Effector memory CD4-positive, alpha-beta T cell (primary cell): ENCODE measurements at regions not wholly inside any gene's neighbourhood (a gene's known extent, or its start where the extent isn't known, plus 50 kb on each side); places are given as distances from the start of the nearest gene placed in this dataset.
"Not testable (repeated sequence)": the region's sequence is repeated elsewhere in the genome, so short reads cannot be mapped to it uniquely, and the experiment has no call there.

Source experiments
- DNase-seq, 3 donors: peaks; one replicate each; pipeline ENCODE4 v3.0.0-alpha.2; 2020
- H3K27ac ChIP-seq: 2 replicates; pipeline ENCODE4 v1.7.0; 2013; ENCODE audit warnings: mild to moderate bottlenecking, low read length, moderate library complexity; ENCODE audit not compliant: insufficient read depth, poor library complexity, severe bottlenecking
- H3K27me3 ChIP-seq: replicated peaks from 2 replicates; pipeline ENCODE4 v1.7.0; 2013; ENCODE audit warnings: mild to moderate bottlenecking, low read length; ENCODE audit not compliant: insufficient read depth, control insufficient read depth, poor library complexity, severe bottlenecking
- H3K36me3 ChIP-seq: 2 replicates; pipeline ENCODE4 v1.7.0; 2013; ENCODE audit warnings: mild to moderate bottlenecking, low read length, moderate library complexity; ENCODE audit not compliant: control insufficient read depth, insufficient read depth
- H3K4me1 ChIP-seq: 2 replicates; pipeline ENCODE4 v1.7.0; 2013; ENCODE audit warnings: low read length, mild to moderate bottlenecking; ENCODE audit not compliant: control insufficient read depth, insufficient read depth, poor library complexity, severe bottlenecking
- H3K4me3 ChIP-seq: 2 replicates; pipeline ENCODE4 v1.7.0; 2013; ENCODE audit warnings: low read length, low read depth, mild to moderate bottlenecking; ENCODE audit not compliant: insufficient read depth, poor library complexity, severe bottlenecking
- H3K9me3 ChIP-seq: 2 replicates; pipeline ENCODE4 v1.7.0; 2013; ENCODE audit warnings: mild to moderate bottlenecking, low read length, moderate library complexity; ENCODE audit not compliant: control insufficient read depth

GRCh38 chr10:11403646-11404045, 207.8 kb downstream of the USP6NL start:
- not testable (repeated sequence) for H3K9me3 ChIP-seq, H3K4me3 ChIP-seq, DNase-seq, H3K27me3 ChIP-seq, H3K36me3 ChIP-seq
- peak overlapping the region; percentile 46 for H3K27ac ChIP-seq
- H3K4me1 ChIP-seq, result peaks cover 33% of the 10 kb centered on the region

GRCh38 chr10:11403116-11403515, 208.3 kb downstream of the USP6NL start:
- H3K27ac ChIP-seq, result peak overlapping the region; percentile 46

GRCh38 chr10:11402392-11402791, 209.1 kb downstream of the USP6NL start:
- H3K4me3 ChIP-seq, result no peak overlapping the region
- no peak for DNase-seq
- no peaks in the 10 kb centered on the region for H3K27me3 ChIP-seq
- H3K27ac ChIP-seq, result peak overlapping the region; percentile 46
- H3K36me3 ChIP-seq, result no peaks in the 10 kb centered on the region
- H3K4me1 ChIP-seq, result peaks cover 20% of the 10 kb centered on the region
- no peaks in the 10 kb centered on the region for H3K9me3 ChIP-seq

More at GRCh38 chr10:11403116-11403515, 208.3 kb downstream of the USP6NL start:
- no peaks in the 10 kb centered on the region for H3K9me3 ChIP-seq
- peak; percentile 39 to 56 (median 48) for DNase-seq
- H3K36me3 ChIP-seq, result no peaks in the 10 kb centered on the region
- no peak overlapping the region for H3K4me3 ChIP-seq
- peaks cover 27% of the 10 kb centered on the region for H3K4me1 ChIP-seq
- H3K27me3 ChIP-seq, result no peaks in the 10 kb centered on the region

GRCh38 chr10:11401264-11402235, 209.9 kb downstream of the USP6NL start:
- DNase-seq, result no peak

GRCh38 chr10:11397980-11398580, 213.4 kb downstream of the USP6NL start:
- no peaks in the 10 kb centered on the region for H3K36me3 ChIP-seq
- H3K27ac ChIP-seq, result no peak overlapping the region
- no peak for DNase-seq
- H3K27me3 ChIP-seq, result no peaks in the 10 kb centered on the region
- H3K4me1 ChIP-seq, result peaks cover 19% of the 10 kb centered on the region
- no peaks in the 10 kb centered on the region for H3K9me3 ChIP-seq
- H3K4me3 ChIP-seq, result no peak overlapping the region

More at GRCh38 chr10:11401264-11402235, 209.9 kb downstream of the USP6NL start:
- Histone ChIP-seq H3K36me3 (no peaks in the 10 kb centered on the region), H3K4me1 (peaks cover 19% of the 10 kb centered on the region), H3K4me3 (no peak overlapping the region), H3K27me3 (no peaks in the 10 kb centered on the region), H3K27ac (peak overlapping the region; percentile 30), H3K9me3 (no peaks in the 10 kb centered on the region)

GRCh38 chr10:11397077-11397965, 214.1 kb downstream of the USP6NL start:
- Histone ChIP-seq H3K4me1 (peaks cover 19% of the 10 kb centered on the region), H3K36me3 (no peaks in the 10 kb centered on the region), H3K4me3 (no peak overlapping the region), H3K27ac (no peak overlapping the region), H3K9me3 (no peaks in the 10 kb centered on the region), H3K27me3 (no peaks in the 10 kb centered on the region)
- DNase-seq, result no peak

- Histone ChIP-seq H3K27ac (no peak overlapping the region), H3K36me3 (no peaks in the 10 kb centered on the region), H3K4me3 (no peak overlapping the region), H3K9me3 (no peaks in the 10 kb centered on the region), H3K27me3 (no peaks in the 10 kb centered on the region), H3K4me1 (peaks cover 10% of the 10 kb centered on the region)
- no peak for DNase-seq
These were observed 215.0 kb downstream of the USP6NL start for GRCh38 chr10:11396311-11396955.

- Histone ChIP-seq H3K4me1 (peaks cover 3% of the 10 kb centered on the region), H3K27ac (no peak overlapping the region), H3K27me3 (no peaks in the 10 kb centered on the region), H3K4me3 (no peak overlapping the region), H3K36me3 (no peaks in the 10 kb centered on the region), H3K9me3 (no peaks in the 10 kb centered on the region)
- no peak for DNase-seq
These were observed 215.7 kb downstream of the USP6NL start for GRCh38 chr10:11395581-11396310.

GRCh38 chr10:11395161-11395560, 216.3 kb downstream of the USP6NL start:
- H3K36me3 ChIP-seq, result no peaks in the 10 kb centered on the region
- no peaks in the 10 kb centered on the region for H3K4me1 ChIP-seq
- no peaks in the 10 kb centered on the region for H3K9me3 ChIP-seq
- H3K4me3 ChIP-seq, result no peak overlapping the region
- no peak overlapping the region for H3K27ac ChIP-seq
- DNase-seq, result no peak
- H3K27me3 ChIP-seq, result no peaks in the 10 kb centered on the region
